GM10248 (cell line): ENCODE measurements at regions not wholly inside any gene's neighbourhood (a gene's known extent, or its start where the extent isn't known, plus 50 kb on each side); places are given as distances from the start of the nearest gene placed in this dataset.

Experiments used
- CTCF ChIA-PET: fragments of 300-600 bp; sonication (Branson Sonifier 250); formaldehyde crosslinking; extraction: SDS; loops from one replicate; lab custom pipeline; 2021; ENCODE audit warnings: antibody characterized with exemption; lab: Yijun Ruan, JAX
- POLR2A ChIA-PET: fragments of 350-650 bp; sonication (Branson Sonifier 250); formaldehyde crosslinking; extraction: SDS; loops from one replicate; lab custom pipeline; 2020; ENCODE audit warnings: antibody characterized with exemption; lab: Yijun Ruan, JAX
- DNase-seq: peaks from one replicate; pipeline ENCODE4 v3.0.0; 2012; ENCODE audit errors: extremely low spot score
- CTCF ChIP-seq: IDR thresholded peaks from 2 replicates; pipeline ENCODE4 v1.5.1; 2012; ENCODE audit warnings: mild to moderate bottlenecking, low read depth; ENCODE audit errors: extremely low read depth, missing control alignments, control extremely low read depth

DNA sequence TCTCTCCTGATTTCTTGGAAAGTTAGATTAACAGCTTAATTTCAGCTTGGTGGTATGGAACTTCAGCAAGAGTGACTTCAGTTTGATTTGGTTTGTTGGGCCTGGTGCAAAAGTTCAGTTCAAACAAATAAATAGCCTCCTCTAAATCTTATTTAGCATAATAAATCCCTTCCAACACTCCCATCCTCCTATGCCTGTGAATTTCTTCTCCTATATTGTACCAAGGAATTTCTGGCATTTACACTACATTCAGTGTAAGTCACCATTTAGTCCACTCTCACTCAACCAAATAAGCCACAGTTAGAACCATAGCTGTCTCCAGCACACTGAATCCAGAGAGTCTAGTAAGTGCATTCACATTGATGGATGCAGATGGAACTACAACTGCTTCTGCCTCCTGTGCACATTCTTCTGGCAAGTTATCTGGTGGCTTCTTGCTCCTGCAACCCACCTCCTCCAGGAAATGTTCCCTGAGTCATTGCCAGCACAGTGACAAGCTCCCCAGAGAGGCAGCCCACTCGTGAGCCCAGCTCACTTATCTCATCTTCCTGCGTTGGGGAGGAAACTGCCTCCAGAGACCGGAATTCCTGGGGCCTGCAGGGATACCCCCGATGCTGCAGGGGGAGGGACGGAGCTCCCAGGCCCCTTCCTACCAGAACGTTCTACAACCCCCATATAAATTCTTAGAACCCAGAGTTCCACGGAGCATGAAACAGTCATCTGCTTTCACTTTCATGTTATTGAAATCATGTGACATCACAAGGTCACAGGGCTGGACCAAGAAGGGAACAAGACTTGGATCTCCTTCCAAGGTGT is 318.3 kb downstream of the PHKB start:
- ChIA-PET CTCF (interaction anchor here (1.8 kb wide), 1 partner anchor 26 kb away, joined by 3 read pairs; no protein-coding TSS in a partner anchor), POLR2A (no interaction called here)
- DNase-seq: peak; percentile 34
- TF ChIP-seq CTCF: no peak

GRCh38 chr16:47778106-47778801 is 317.1 kb downstream of the PHKB start:
- CTCF ChIA-PET: no interaction called here
- POLR2A ChIA-PET: no interaction called here
- DNase-seq: no peak
- no peak for TF ChIP-seq CTCF

DNA sequence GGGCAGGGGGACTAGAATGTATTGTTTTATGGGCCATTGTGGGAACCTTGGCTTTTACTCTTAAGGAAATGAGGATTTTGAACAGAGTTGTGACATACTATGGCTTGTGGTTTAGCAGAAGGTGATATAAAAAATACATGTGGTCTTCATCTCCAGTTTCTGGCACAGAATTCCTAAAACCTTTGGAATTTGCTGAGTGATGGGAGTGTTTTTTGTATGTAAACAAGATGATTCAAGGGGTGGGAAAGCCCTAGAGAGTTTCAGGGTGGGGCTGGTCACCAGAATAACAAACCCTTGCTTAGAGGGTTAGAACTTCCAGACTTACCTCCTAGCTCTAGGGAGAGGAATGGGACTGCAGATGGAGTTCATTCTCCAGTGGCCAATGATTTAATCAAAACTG is 316.1 kb downstream of the PHKB start:
- ChIA-PET CTCF (no interaction called here), POLR2A (no interaction called here)
- TF ChIP-seq CTCF: no peak
- DNase-seq: no peak

DNA sequence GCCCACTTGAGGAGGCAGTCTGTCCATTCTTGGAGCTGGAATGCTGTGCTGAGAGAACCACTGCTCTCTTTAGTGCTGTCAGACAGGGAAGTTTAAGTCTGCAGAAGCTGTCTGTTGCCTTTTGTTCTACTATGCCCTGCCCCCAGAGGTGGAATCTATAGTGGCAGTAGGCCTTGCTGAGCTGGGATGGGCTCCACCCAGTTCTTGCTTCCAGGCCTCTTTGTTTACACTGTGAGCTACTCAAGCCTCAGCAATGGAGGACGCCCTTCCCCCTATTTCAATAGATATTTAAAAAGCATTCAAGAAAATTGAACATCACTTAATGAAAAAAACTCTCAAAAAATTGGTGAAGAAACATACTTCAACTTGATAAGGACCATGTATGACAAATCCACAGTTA is 313.5 kb downstream of the PHKB start:
- DNase-seq: no peak
- CTCF ChIA-PET: no interaction called here
- POLR2A ChIA-PET: no interaction called here
- TF ChIP-seq CTCF: no peak

DNA sequence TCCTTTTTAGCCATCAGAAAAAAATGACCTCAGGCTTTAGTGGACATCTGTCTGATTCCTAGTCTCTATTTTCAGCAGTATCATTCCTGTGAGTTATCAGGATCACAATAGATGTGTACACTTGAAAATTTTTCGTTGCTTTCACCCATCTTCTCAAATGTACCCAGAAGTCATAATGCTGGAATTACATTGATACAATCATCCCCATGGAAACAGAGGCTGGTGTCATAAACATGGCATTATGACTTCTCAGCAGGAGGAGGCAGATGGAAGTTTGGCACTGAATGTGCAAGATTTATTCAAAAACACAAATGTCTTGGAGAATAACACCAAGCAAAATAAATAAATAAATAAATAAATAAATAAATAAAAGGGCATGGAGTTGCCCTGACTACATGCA is 292.5 kb downstream of the PHKB start:
- CTCF ChIA-PET: interaction anchor here (1.2 kb wide), 1 partner anchor 9 kb away, joined by 3 read pairs; no protein-coding TSS in a partner anchor
- DNase-seq: no peak
- no peak for TF ChIP-seq CTCF
- POLR2A ChIA-PET: no interaction called here
